NCI-H128 (cell line): ENCODE measurements at regions not wholly inside any gene's neighbourhood (a gene's known extent, or its start where the extent isn't known, plus 50 kb on each side); places are given as distances from the start of the nearest gene placed in this dataset.
"Not testable (repeated sequence)": the region's sequence is repeated elsewhere in the genome, so short reads cannot be mapped to it uniquely, and the experiment has no call there.

Source experiments
- DNase-seq: peaks from one replicate; lab custom pipeline; 2025; ENCODE audit not compliant: unreplicated experiment; lab: John Stamatoyannopoulos, UW

- DNase-seq, result no peak
Observed at GRCh38 chr10:11668847-11669610, 57.6 kb upstream of the USP6NL start.

DNA sequence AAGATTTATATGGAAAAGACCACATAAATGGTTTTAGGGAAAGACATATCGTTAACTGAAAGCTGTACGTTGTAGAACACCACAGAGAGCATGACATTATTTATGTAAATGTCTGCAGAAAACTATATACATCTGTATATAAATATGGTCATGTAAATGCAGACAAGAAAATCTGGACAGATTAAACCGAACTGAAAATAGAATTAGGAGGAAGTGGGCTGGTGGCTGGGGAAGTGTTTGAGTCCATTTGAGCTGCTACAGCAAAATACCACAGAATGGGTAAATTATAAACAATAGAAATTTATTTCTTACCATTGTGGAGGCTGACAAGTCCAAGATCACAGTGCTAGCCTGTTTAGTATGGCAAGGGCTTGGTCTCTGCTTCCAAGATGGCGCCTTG is 56.3 kb upstream of the USP6NL start:
- DNase-seq, result no peak

- no peak for DNase-seq
Observed at GRCh38 chr10:11663763-11664555, 52.5 kb upstream of the USP6NL start.

DNA sequence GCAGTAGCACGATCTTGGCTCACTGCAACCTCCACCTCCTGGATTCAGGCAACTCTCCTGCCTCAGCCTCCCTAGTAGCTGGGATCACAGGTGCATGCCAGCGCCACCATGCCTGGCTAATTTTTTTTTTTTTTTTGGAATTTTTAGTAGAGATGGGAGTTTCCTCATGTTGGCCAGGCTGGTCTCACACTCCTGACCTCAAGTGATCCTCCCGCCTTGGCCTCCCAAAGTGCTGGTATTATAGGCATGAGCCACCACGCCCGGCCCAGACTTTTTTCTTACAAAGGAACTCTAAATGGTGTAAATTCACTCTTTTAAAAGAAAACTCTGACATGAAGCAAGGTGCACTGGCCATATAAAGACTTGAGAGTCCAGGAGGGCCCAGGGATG is 51.7 kb upstream of the USP6NL start:
- not testable (repeated sequence) for DNase-seq

DNA sequence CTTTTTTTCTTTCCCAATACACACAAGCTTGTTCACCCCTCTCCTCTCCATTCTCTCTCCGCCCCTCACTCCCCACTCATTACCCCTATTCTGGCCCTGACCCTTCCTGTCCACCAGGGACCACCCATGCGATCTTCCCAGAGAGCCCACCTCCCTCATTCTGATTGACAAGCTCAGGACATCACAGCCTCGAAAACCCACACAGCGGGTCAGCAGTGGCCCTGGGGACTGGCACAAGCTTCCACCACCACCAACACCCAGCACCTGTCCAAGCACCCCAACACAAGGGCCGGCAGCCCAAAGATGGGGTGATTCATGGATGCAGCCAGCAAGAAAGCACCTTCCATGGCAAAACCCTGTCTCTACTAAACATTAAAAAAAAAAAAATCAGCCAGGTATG is 50.0 kb upstream of the USP6NL start:
- no peak for DNase-seq
